Vagina (tissue), 2 donors: ENCODE measurements at regions not wholly inside any gene's neighbourhood (a gene's known extent, or its start where the extent isn't known, plus 50 kb on each side); places are given as distances from the start of the nearest gene placed in this dataset.

ENCODE experiments used
- DNase-seq, 2 donors: peaks; one replicate each; pipeline ENCODE4 v3.0.0-alpha.2; 2017; ENCODE audit errors: extremely low spot score in 2 of 2
- H3K27ac ChIP-seq: fragments of 200-600 bp; sonication (generic); one replicate; pipeline ENCODE4 v1.5.1; 2019
- H3K27me3 ChIP-seq: fragments of 200-600 bp; sonication (generic); one replicate; pipeline ENCODE4 v1.5.1; 2019
- H3K36me3 ChIP-seq, 2 donors: fragments of 200-600 bp; sonication (generic); one replicate each; pipeline ENCODE4 v1.5.1; 2017 to 2019
- H3K4me1 ChIP-seq: fragments of 200-600 bp; sonication (generic); one replicate; pipeline ENCODE4 v1.5.1; 2019
- H3K4me3 ChIP-seq, 2 donors: fragments of 200-600 bp; sonication (generic); 1 replicate in 1 of 2; 2 replicates in 1 of 2; pipeline ENCODE4 v1.5.1; 2016 to 2019
- H3K9me3 ChIP-seq: fragments of 200-600 bp; sonication (generic); one replicate; pipeline ENCODE4 v1.5.1; 2019
- CTCF ChIP-seq, 3 experiments: fragments of 450-650 bp in 2 of 3; fragments of 200-600 bp in 1 of 3; sonication (generic) in 1 of 3; IDR thresholded peaks; one replicate each; pipeline ENCODE4 v1.5.1; 2017 to 2019; ENCODE audit warnings: antibody characterized with exemption in 3 of 3, mild to moderate bottlenecking in 2 of 3, moderate library complexity in 2 of 3
- POLR2A ChIP-seq, 2 donors: fragments of 450-650 bp; IDR thresholded peaks; one replicate each; pipeline ENCODE4 v1.6.1; 2017; ENCODE audit warnings: antibody characterized with exemption in 2 of 2, mild to moderate bottlenecking in 2 of 2, moderate library complexity in 2 of 2
- POLR2AphosphoS5 ChIP-seq, 2 donors: sonication (generic); formaldehyde crosslinking; IDR thresholded peaks; one replicate each; pipeline ENCODE4 v1.9.0; 2017; ENCODE audit warnings: antibody characterized with exemption in 2 of 2, mild to moderate bottlenecking in 2 of 2, low read depth in 1 of 2; ENCODE audit not compliant: insufficient read depth in 1 of 2
- intact Hi-C: fragments of 100-400 bp; cut with DNase I; formaldehyde crosslinking; loops from one replicate; pipeline ENCODE4 v1.15.1; 2023

- intact Hi-C loops = no loop called here
- Histone ChIP-seq H3K36me3 (no peaks in the 10 kb centered on the region), H3K4me1 (no peaks in the 10 kb centered on the region), H3K27me3 (no peaks in the 10 kb centered on the region), H3K27ac (no peak overlapping the region), H3K4me3 (no peak overlapping the region), H3K9me3 (no peaks in the 10 kb centered on the region)
- no peak for TF ChIP-seq CTCF (IDR thresholded peaks at IDR 0.05)
- no peak for DNase-seq
Measured at GRCh38 chr4:165793236-165793635, 79.8 kb upstream of the TLL1 start.

- H3K27me3 ChIP-seq = no peaks in the 10 kb centered on the region
- H3K4me3 ChIP-seq = no peak overlapping the region
- H3K4me1 ChIP-seq = no peaks in the 10 kb centered on the region
- H3K27ac ChIP-seq = no peak overlapping the region
- TF ChIP-seq POLR2A (IDR thresholded peaks at IDR 0.05) (no peak), CTCF (IDR thresholded peaks at IDR 0.05) (no peak), POLR2AphosphoS5 (IDR thresholded peaks at IDR 0.05; ENCODE audit: insufficient read depth in 1 of 2, low read depth in 1 of 2) (no peak)
- intact Hi-C loops = no loop called here
- H3K9me3 ChIP-seq = no peaks in the 10 kb centered on the region
- H3K36me3 ChIP-seq = no peaks in the 10 kb centered on the region
- DNase-seq = no peak
Measured at GRCh38 chr4:165794834-165795233, 78.2 kb upstream of the TLL1 start.

- intact Hi-C loops = no loop called here
- H3K36me3 ChIP-seq = no peaks in the 10 kb centered on the region
- no peak for TF ChIP-seq POLR2AphosphoS5 (IDR thresholded peaks at IDR 0.05; ENCODE audit: insufficient read depth in 1 of 2, low read depth in 1 of 2)
- no peak for TF ChIP-seq CTCF (IDR thresholded peaks at IDR 0.05)
- TF ChIP-seq POLR2A (IDR thresholded peaks at IDR 0.05) = no peak
- H3K27ac ChIP-seq = no peak overlapping the region
- no peaks in the 10 kb centered on the region for H3K4me1 ChIP-seq
- no peaks in the 10 kb centered on the region for H3K9me3 ChIP-seq
- H3K4me3 ChIP-seq = no peak overlapping the region
- no peaks in the 10 kb centered on the region for H3K27me3 ChIP-seq
- DNase-seq = no peak
Measured at GRCh38 chr4:165799384-165799815, 73.6 kb upstream of the TLL1 start.

GRCh38 chr4:165802452-165802851 lies 70.6 kb upstream of the TLL1 start:
- no peak for DNase-seq
- TF ChIP-seq CTCF (IDR thresholded peaks at IDR 0.05) (no peak), POLR2A (IDR thresholded peaks at IDR 0.05) (no peak), POLR2AphosphoS5 (IDR thresholded peaks at IDR 0.05; ENCODE audit: insufficient read depth in 1 of 2, low read depth in 1 of 2) (no peak)
- Histone ChIP-seq H3K36me3 (no peaks in the 10 kb centered on the region), H3K27me3 (no peaks in the 10 kb centered on the region), H3K4me3 (no peak overlapping the region), H3K9me3 (no peaks in the 10 kb centered on the region), H3K27ac (no peak overlapping the region), H3K4me1 (no peaks in the 10 kb centered on the region)
- intact Hi-C loops = no loop called here

GRCh38 chr4:165803005-165803404 lies 70.0 kb upstream of the TLL1 start:
- TF ChIP-seq POLR2A (IDR thresholded peaks at IDR 0.05) = no peak
- TF ChIP-seq CTCF (IDR thresholded peaks at IDR 0.05) = no peak
- no peak for TF ChIP-seq POLR2AphosphoS5 (IDR thresholded peaks at IDR 0.05; ENCODE audit: insufficient read depth in 1 of 2, low read depth in 1 of 2)
- Histone ChIP-seq H3K27me3 (no peaks in the 10 kb centered on the region), H3K4me1 (no peaks in the 10 kb centered on the region), H3K9me3 (no peaks in the 10 kb centered on the region), H3K36me3 (no peaks in the 10 kb centered on the region), H3K27ac (no peak overlapping the region), H3K4me3 (no peak overlapping the region)
- intact Hi-C loops = no loop called here
- no peak for DNase-seq
